OCI-M2 (cell line): ENCODE measurements at regions not wholly inside any gene's neighbourhood (a gene's known extent, or its start where the extent isn't known, plus 50 kb on each side); places are given as distances from the start of the nearest gene placed in this dataset.
"Not testable (repeated sequence)": the region's sequence is repeated elsewhere in the genome, so short reads cannot be mapped to it uniquely, and the experiment has no call there.

Source experiments
- DNase-seq: peaks from one replicate; lab custom pipeline; 2025; ENCODE audit not compliant: unreplicated experiment; lab: John Stamatoyannopoulos, UW

DNA sequence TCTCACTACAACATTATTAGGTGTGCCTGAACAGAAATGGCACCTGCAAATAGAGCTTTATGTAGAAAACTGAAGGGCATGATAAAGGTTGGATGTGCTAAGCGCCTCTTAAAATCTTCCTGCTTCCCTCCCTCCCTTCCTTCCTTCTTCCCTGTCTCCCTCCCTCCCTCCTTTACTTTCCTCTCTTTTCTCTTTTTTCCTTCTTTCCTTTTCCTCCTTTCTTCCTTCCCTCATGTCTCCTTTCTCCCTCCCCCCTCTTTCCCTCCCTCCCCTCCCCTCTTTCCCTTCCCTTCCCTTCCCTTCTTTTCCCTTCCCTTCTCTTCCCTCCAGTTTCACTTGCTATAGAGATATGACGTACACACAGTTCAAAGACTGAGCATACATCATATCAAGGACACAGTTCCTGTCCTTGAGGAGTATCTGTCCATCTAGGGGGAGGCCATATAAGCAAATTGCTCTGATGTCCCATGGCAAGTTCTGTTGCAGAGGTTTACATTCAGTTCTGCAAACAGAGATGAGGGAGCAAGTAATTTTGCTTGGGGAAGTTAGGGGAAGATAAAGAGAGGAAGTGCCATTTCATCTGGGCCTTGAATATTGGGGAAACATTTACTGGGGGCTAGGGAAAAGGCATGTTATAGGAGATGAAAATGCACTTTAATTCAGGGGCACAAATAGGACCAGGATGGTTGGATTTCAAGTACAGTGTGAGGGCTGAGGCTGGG is 79.0 kb upstream of the EEF1E1 start:
- no peak for DNase-seq

DNA sequence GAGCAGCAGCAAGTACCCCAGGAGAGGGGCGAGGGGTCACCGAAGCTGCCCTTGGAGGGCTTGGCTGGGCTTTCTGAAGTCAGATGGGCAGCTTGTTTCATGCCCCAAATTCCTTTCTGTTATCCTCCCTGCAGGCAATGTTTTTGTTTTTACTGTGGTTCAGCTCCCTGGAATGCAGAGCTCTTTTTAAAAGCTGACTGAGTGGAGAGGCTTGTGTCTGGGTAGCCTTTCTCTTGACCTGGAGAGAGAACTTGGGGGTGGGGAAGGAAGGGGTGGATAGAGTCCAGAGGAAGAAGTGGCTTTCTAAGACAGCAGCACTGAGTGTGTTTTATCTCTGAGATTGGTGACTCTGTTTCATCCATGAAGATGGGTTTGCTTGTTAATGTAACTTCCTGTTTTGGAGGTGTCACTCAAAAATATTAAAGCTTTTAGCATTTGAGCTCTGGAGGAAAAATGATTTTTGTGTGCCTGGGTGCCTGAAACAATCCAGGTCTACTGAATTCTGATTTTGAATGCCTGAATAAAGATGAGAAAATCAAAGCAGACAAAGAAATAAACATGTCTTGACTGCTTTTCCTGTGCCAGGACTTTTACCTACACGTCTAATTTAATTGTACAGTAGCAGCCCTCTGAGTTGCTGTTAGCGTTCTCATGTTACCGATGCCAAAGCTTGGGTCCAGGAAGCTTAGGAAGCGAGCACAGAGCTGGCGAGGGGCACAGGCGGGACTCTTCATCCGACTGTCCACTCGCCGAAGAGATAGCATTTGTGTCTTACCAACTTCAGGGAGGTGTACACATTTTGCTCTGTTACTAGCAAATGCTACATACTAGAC is 78.2 kb upstream of the EEF1E1 start:
- DNase-seq = no peak

DNA sequence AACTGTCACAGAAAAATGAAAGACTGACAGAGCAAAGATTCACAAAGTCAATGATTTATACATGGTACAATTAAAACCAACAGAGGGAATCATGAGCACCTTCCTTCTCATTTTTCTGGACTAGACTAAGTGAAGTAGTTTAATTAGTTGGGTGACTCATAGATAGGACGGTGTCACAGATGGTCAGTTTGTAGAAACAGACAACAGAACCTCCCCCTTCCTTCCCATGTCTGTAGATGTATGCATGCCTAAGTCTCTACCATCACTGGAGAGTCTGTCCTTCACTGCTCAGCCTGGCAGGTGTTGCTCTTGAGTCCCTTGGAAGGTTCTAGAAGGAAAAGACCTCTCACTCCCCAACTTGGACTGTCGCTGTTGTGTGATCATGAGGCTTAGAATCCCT is 75.4 kb upstream of the EEF1E1 start:
- DNase-seq = no peak

DNA sequence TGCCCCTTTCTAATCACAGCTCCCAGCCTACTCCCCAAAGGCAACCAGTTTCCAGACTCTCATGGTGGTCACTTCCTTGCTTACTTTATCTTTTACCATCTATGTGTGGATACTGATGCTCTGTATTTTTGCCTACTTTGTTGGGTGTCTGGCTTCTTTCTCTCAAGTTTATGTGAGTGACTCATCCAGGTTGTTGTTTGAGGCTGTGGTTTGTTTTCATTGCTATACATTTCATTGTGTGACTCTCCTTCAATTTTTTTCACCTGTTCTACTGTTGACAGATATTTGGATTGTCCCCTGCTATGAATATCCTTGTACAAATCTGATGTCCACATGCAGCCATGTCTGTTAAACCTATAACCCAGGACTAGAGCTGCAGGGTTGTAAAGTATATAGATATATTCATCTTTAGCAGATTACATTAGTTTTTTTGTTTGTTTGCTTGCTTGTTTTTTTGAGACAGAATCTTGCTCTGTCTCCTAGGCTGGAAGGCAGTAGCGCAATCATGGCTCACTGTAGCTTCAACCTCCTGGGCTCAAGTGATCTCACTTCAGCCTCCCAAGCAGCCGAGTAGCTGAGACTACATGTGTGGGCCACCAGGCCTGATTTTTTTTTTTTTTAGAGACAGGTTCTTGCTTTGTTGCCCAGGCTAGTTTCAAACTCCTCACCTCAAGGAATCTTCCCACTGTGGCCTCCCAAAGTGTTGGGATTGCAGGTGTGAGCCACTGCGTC is 72.9 kb upstream of the EEF1E1 start:
- no peak for DNase-seq

DNA sequence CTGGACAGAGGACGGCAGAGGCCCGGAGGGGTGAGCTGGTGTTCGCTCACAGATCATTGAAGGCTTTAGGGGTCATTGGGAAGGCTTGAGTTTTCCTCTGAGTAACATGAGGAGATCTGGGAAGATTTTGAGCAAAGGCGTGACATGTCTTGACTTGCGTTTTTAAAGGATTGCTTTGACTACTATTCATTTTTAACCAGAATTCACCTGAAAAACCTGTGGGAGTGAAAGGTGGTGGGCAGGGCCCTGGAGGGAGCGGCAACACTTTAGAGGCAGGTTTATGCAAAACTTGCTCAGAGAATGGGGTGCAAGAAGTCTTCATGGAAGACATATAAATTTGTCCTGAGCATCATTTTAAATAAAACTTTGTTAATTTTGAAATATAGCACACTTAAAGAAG is 72.2 kb upstream of the EEF1E1 start:
- no peak for DNase-seq

DNA sequence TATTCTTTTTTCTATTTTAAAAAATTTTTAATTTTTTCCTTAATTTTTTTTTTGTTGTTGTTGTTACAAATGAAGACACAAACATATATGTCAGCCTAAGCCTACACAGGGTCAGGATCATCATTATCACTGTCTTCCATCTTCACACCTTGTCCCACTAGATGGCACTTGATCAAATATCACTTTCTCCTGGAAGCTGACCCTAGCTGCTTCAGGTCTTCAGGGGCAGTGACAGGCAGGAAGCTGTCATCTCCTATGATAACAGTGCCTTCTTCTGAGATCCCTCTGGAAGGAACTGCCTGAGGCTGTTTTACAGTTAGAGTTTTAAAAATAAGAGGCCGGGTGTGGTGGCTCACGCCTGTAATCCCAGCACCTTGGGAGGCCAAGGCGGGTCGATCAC is 70.2 kb upstream of the EEF1E1 start:
- no peak for DNase-seq

DNA sequence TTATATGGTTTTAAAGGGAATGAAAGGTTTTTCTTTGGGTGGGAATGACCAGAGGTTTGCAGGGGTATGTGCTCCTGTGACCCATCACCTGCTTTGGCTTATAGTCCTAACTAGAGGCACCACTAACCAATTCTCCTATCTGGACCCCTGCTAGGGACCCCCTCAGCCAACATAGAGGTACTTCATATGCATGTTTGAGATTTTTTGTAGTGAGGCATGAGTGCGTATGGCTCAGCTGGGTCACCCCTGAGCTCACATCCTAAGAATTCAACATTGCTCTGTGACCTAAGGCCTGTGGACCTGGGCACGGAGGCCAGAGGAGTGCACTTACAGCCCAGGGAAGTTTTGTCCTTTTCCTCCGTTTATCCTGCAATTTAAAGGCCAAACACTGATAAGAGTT is 68.4 kb upstream of the EEF1E1 start:
- no peak for DNase-seq

DNA sequence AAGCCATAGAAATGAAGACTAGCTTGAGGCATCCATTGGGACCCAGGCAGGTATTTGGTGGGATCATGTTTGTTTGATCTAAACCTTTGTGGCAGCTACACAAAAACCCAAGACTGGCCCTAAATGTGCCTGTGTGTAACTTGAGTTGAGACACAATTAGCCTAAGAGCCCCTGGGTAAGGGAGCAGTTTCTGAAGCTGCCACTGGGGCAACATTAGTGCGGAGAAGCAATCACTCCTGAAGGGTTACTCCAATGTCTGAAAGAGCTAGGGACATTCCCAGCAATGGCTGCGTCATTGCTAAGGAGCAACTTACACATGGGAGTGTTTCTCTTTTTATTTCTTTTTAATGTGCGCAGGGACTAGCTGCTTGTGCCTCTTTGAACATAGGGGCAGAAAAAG is 67.9 kb upstream of the EEF1E1 start:
- no peak for DNase-seq

DNA sequence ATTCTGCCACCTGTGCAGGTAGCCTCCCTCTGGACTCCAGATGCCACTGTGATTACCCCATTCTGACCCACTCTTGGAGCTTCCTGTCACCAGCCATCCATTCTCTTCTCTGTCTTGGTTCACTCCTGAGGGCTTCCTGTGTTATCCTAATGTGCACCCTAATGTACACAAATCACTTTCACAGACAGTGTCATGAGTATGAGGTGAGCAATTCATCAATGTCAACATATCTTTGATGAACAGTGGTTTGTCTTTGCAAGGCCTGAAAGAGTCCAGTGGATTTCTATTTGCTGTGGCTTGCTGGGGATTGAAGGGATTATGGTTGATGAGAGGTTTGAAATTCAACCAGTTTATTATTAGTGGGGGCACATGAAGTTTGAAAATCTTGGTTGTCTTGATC is 63.8 kb upstream of the EEF1E1 start:
- DNase-seq = no peak

DNA sequence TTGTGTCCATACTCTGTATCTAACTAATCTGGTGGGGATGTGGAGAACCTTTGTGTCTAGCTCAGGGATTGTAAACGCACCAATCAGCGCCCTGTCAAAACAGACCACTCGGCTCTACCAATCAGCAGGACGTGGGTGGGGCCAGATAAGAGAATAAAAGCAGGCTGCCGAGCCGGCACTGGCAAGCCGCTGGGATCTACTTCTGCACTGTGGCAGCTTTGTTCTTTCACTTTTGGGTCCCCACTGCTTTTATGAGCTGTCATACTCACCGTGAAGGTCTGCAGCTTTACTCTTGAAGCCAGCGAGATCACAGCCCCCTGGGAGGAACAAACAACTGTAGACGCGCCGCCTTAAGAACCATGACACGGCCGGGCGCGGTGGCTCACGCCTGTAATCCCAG is 62.7 kb upstream of the EEF1E1 start:
- DNase-seq = not testable (repeated sequence)

DNA sequence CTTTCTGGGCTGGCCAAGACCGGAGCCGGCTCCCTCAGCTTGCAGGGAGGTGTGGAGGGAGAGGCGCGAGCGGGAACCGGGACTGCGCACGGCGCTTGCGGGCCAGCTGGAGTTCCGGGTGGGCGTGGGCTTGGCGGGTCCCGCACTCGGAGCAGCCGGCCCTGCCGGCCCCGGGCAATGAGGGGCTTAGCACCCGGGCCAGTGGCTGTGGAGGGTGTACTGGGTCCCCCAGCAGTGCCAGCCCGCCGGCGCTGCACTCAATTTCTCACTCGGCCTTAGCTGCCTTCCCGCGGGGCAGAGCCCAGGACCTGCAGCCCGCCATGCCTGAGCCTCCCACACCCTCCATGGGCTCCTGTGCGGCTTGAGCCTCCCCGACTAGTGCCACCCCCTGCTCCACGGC is 61.9 kb upstream of the EEF1E1 start:
- DNase-seq = not testable (repeated sequence)

DNA sequence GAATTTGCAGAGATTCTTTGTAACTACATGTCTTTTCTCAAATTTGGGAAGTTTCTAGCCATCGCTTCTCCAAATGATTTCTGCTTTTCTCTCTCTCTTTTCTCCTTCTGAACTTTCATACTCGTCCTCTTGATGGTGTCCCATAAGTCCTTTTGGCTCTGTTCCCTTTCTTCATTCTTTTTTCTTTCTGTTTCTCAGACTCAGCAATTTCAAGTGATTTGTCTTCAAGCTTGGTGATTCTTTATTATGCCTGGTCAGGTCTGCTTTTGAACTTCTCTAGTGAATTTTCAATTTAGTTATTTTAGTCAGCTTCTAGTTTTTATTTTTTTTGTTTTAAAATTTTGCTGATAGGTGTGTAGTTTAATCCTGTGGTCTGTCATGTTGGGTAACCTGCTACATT is 57.6 kb upstream of the EEF1E1 start:
- no peak for DNase-seq

DNA sequence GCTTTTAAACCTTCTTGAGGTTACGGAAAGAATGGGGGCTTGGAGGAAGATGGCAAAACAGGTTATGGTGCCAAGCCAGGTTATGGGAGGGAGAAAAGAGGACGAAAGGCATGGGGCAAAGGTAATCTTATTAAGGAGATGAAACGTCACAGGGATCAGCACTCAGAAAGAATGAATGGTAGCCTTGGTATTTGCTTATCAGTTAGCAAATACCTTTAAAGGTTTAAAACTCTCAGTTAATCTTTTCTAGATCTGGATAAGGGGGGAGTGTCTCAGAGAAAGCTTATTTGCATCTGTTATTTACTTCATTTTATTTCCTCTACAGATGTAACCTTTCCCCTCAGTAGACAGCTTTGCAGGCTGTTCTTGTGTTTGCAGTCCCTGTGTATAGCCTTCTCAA is 55.5 kb upstream of the EEF1E1 start:
- no peak for DNase-seq

DNA sequence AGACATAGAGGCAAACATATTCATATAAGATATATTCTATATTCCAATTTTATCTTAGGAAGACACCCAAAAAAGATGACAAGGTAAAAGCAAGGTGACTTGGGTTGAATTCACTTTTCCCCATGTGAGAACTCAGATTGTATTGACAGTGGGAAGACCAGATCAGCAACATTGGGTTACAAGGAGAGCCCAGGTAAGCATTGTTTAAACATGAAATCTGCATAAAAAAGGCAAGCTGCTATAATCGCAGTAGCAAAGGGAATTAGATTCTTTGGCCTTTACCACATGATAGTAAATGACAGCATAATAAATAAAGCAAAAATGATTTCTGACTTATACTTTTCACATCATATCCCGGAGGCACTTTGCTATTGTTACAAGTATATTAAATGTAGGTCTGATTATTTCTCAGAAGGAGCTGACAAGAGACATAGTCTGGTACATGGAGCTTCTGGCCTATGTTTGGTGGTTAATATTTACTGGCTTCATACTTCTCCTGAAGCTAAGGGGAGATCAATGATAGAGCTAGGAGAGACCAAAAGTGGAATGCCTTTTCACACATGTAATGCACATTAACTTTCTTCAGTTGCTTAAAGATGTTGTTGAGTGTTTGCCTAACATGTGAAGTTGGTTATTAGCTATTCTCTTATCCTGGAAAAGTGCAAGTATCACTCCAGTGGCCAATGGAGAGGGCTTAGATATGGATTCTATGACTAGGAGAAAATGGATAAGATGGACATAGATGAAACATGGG is 53.1 kb upstream of the EEF1E1 start:
- DNase-seq = no peak
